ENCODE measurements at regions not wholly inside any gene's neighbourhood (a gene's known extent, or its start where the extent isn't known, plus 50 kb on each side); places are given as distances from the start of the nearest gene placed in this dataset.
A peak's percentile ranks its signal among the peaks of the same experiment; 100 is the strongest.

- DNase-seq (ENCODE audit: low read depth): no peak
- TF ChIP-seq CTCF (conservative IDR thresholded peaks at IDR 0.05; ENCODE audit: low read depth, low read length): no peak
- no peak overlapping the region for H3K4me3 ChIP-seq (ENCODE audit: low read depth, low read length)
Observed at GRCh38 chr9:29006628-29007027, 1433.3 kb upstream of the C9orf72 start.

GRCh38 chr9:29012911-29013310 is 1439.6 kb upstream of the C9orf72 start:
- no peak overlapping the region for H3K4me3 ChIP-seq (ENCODE audit: low read depth, low read length)
- TF ChIP-seq CTCF (conservative IDR thresholded peaks at IDR 0.05; ENCODE audit: low read depth, low read length): no peak
- no peak for DNase-seq (ENCODE audit: low read depth)

DNA sequence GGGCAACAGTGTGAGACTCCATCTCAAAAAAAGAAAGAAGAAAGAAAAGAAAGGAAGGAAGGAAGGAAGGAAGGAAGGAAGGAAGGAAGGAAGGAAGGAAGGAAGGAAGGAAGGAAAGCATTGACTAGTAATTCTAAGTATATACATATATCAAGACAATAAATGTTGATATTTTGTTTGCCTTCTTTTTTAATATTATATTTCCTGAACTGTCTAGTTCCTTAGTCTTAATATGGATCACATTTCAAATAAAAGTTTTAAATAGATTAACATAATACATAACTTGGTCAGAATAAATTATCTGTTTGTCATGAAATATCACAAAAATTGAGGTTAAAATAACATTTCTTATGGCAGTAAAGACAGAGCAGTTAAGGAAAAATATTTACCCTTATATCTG is 1448.4 kb upstream of the C9orf72 start:
- TF ChIP-seq CTCF (conservative IDR thresholded peaks at IDR 0.05; ENCODE audit: low read depth, low read length): no peak
- no peak for DNase-seq (ENCODE audit: low read depth)
- no peak overlapping the region for H3K4me3 ChIP-seq (ENCODE audit: low read depth, low read length)

DNA sequence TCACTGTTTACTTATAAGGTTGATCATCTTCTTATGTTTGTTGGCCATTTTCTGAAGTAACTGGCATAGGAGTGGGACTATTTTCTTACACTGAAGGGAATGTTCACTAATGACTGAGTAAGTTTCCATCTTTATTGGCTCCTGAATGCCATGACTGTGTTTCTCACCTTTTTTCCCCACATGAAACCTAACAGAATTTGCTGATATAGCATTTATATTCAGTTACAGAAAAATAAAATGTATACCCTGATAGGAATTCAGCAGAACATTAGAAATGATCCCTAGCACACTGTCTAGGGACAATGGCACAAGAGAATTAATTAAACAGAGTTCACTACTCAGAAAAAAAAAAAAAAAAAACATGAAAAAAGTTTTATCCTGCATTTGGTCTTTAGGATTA is 1465.1 kb upstream of the C9orf72 start:
- no peak for DNase-seq (ENCODE audit: low read depth)
- H3K4me3 ChIP-seq (ENCODE audit: low read depth, low read length): no peak overlapping the region
- TF ChIP-seq CTCF (conservative IDR thresholded peaks at IDR 0.05; ENCODE audit: low read depth, low read length): no peak

DNA sequence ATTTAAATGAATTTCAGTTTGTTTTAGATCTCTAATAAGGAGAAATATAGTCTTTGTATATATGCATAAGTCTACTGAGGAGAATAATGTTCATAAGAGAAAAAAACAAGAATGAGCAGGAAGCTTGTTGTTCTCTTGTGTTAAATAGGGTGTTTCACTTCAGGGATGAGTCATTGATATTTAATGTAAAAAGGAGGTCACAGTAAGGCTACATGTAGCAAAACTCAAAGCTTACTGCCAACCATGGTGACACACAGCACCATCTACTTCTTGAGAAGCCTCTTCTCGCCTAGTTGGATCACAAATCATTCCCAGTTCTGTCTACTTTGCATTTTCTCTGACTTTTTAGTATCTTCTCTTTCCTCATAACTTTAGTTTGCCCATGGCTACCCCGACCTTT is 1466.0 kb upstream of the C9orf72 start:
- TF ChIP-seq CTCF (conservative IDR thresholded peaks at IDR 0.05; ENCODE audit: low read depth, low read length): no peak
- DNase-seq (ENCODE audit: low read depth): peak; percentile 43
- H3K4me3 ChIP-seq (ENCODE audit: low read depth, low read length): no peak overlapping the region

DNA sequence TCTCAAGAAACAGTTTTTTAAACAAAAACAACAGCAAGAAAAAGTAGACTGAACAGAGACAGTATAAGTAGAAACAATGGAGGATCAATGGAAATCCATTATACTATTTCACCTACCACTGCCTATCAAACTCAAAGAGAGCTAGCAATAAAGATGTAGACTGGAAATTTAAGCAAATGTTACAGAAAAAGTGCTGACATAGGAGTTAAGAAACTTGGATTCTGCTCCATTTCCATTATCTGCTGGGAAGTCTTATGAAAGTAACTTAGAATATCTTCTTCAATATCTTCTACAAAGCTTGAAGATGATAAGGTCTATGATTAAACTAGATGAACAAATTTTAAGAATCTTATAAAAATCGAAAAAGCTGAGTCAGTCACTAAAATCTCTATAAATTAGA is 1469.8 kb upstream of the C9orf72 start:
- H3K4me3 ChIP-seq (ENCODE audit: low read depth, low read length): no peak overlapping the region
- DNase-seq (ENCODE audit: low read depth): no peak
- no peak for TF ChIP-seq CTCF (conservative IDR thresholded peaks at IDR 0.05; ENCODE audit: low read depth, low read length)

DNA sequence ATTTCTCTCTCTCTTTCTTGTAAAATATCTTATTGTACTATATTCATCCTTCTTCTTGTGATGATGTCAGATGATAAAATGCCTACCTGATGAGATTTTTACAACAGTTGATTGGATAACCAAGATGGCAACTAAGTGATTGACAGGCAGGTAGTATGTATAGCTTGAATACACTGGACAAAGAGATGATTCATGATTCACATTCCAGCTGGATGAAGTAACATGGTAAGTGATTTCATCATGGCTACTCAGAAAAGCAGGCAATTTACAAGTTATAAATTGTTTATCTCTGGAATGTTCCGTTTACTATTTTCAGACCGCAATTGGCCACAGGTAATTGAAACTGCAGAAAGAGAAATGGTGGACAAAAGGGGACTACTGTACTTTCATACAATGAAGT is 1471.7 kb upstream of the C9orf72 start:
- DNase-seq (ENCODE audit: low read depth): peak; percentile 70
- H3K4me3 ChIP-seq (ENCODE audit: low read depth, low read length): no peak overlapping the region
- TF ChIP-seq CTCF (conservative IDR thresholded peaks at IDR 0.05; ENCODE audit: low read depth, low read length): no peak

Measured in choroid plexus epithelial cell (primary cell).